ENCODE measurements at regions not wholly inside any gene's neighbourhood (a gene's known extent, or its start where the extent isn't known, plus 50 kb on each side); places are given as distances from the start of the nearest gene placed in this dataset.

DNA sequence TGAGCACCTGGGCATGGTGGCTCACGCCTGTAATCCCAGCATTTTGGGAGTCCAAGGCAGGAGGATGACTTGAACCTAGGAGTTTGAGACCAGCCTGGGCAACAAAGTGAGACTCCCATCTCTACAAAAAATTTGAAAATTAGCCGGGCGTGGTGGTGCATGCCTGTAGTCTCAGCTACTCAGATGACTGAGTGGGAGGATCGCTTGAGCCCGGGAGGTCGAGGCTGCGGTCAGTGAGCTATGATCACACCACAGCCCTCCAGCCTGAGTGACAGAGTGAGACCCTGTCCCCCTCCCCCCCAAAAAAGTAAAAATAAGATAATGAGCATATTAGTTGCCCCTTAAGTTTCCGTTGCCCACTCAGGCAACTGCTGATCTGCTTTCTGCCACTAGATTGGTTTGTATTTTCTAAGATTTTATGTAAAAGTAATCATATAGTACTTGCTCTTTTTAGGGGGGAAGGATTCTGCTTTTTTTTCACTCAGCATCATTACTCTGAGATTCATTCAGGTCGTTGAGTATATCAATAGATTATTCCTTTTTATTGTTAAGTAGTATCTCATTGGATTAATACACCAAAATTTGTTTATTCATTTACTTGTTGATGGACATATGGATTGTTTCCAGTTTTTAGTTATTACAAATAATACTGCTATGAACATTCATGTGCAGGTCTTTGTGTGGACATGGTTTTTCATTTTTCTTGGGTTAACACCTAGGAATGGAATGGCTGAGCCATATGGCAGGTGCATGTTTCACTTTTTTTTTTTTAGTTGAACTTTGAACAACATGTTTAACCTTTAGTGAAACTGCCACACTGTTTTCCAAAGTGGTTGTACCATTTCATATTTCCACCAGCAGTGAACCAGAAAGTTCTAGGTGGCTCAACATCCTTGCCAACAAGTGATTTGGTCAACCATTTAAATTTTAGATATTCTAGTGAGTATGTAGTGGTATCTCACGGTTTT, 75.0 kb upstream of the SPRED2 start:
- TF ChIP-seq SIX5 (IDR thresholded peaks at IDR 0.05; ENCODE audit: low read depth, low read length) (no peak), FOSL1 (IDR thresholded peaks at IDR 0.05; ENCODE audit: insufficient read depth, low read depth, low read length) (no peak), CBX8 (IDR thresholded peaks at IDR 0.05; ENCODE audit: borderline replicate concordance, low read depth, low read length) (no peak), BACH1 (IDR thresholded peaks at IDR 0.05; ENCODE audit: low read length) (no peak), TEAD4 (IDR thresholded peaks at IDR 0.05; ENCODE audit: low read depth, low read length) (no peak), PHF8 (conservative IDR thresholded peaks at IDR 0.05; ENCODE audit: low read depth, low read length) (no peak), SIRT6 (IDR thresholded peaks at IDR 0.05; ENCODE audit: low read length) (no peak), SRF (IDR thresholded peaks at IDR 0.05; ENCODE audit: low read depth, low read length) (no peak)
- no peak overlapping the region for H2BK12ac ChIP-seq (ENCODE audit: low read depth, low read length)
- H3K9me3 ChIP-seq (ENCODE audit: insufficient read depth in 2 of 2, low read depth in 1 of 2, low read length in 1 of 2) = no peaks in the 10 kb centered on the region
- H4K5ac ChIP-seq (ENCODE audit: insufficient read length, low read depth, low read length) = no peak overlapping the region
- H3K27me3 ChIP-seq (replicated peaks in 1 of 4; ENCODE audit: control insufficient read depth in 3 of 4, extremely low read depth in 1 of 4, insufficient read depth in 3 of 4, low read length in 3 of 4) = no peaks in the 10 kb centered on the region
- H2AFZ ChIP-seq (ENCODE audit: low read length) = no peak overlapping the region
- no peak overlapping the region for H4K91ac ChIP-seq (replicated peaks; ENCODE audit: insufficient read length, low read length)
- H3K79me2 ChIP-seq (ENCODE audit: control insufficient read depth in 1 of 2, insufficient read depth in 2 of 2, low read length in 2 of 2) = no peaks in the 10 kb centered on the region
- H3K4ac ChIP-seq (replicated peaks; ENCODE audit: insufficient read length, low read depth, low read length) = no peak overlapping the region
- no peak overlapping the region for H2AK5ac ChIP-seq (ENCODE audit: low read depth, low read length)
- FAIRE-seq = no peak
- H2BK120ac ChIP-seq (replicated peaks; ENCODE audit: low read depth, low read length) = no peak overlapping the region
- H3K56ac ChIP-seq (replicated peaks; ENCODE audit: insufficient read length, low read depth, low read length) = no peak overlapping the region
- no peak overlapping the region for H2BK5ac ChIP-seq (ENCODE audit: low read depth, low read length)
- H3K18ac ChIP-seq (ENCODE audit: extremely low read depth, low read length) = no peak overlapping the region
- H3K4me2 ChIP-seq (ENCODE audit: insufficient read depth in 1 of 2, low read depth in 2 of 2, low read length in 2 of 2) = no peak overlapping the region
- H3K9ac ChIP-seq (replicated peaks in 1 of 4; ENCODE audit: extremely low read depth in 1 of 4, low read depth in 3 of 4, low read length in 3 of 4) = no peak overlapping the region
- no peak overlapping the region for H3K4me3 ChIP-seq (ENCODE audit: extremely low read depth in 1 of 4, insufficient read depth in 2 of 4, low read depth in 3 of 4, low read length in 4 of 4)
- DNase-seq (ENCODE audit: low read depth in 1 of 2, low spot score in 2 of 2) = no peak
- ChIA-PET POLR2A (ENCODE audit: partially characterized antibody) (no interaction called here), CTCF (ENCODE audit: partially characterized antibody) (interaction anchor here (0.7 kb wide), 1 partner anchor 319 kb away, joined by 5 read pairs; no protein-coding TSS in a partner anchor)
- 91% methylated on average over 10 of the region's 10 CpGs; no CpG with 5 or more reads in 1 of the 2 experiments for WGBS, 2 experiments (ENCODE audit: extremely low coverage in 1 of 2, insufficient coverage in 1 of 2, insufficient read length in 1 of 2, insufficient replicate concordance in 2 of 2, low coverage in 1 of 2, low lambda C conversion rate in 2 of 2, missing lambda C conversion rate in 1 of 2)
- no peak overlapping the region for H2BK15ac ChIP-seq (ENCODE audit: low read length)
- H3K23me2 ChIP-seq (ENCODE audit: low read depth, low read length) = no peaks in the 10 kb centered on the region
- no peaks in the 10 kb centered on the region for H4K20me1 ChIP-seq (replicated peaks in 1 of 2; ENCODE audit: control insufficient read depth in 1 of 2, insufficient read depth in 2 of 2, low read length in 2 of 2)
- no peaks in the 10 kb centered on the region for H3K36me3 ChIP-seq (ENCODE audit: control insufficient read depth in 2 of 4, insufficient read depth in 4 of 4, low read length in 3 of 4)
- H3K79me1 ChIP-seq (ENCODE audit: low read depth, low read length) = no peaks in the 10 kb centered on the region
- H3K14ac ChIP-seq (ENCODE audit: insufficient read length) = no peak overlapping the region
- H3K4me1 ChIP-seq (replicated peaks in 1 of 4; ENCODE audit: control insufficient read depth in 3 of 4, insufficient read depth in 4 of 4, low read length in 3 of 4) = peaks cover 0 to 6% (median 2%) of the 10 kb centered on the region in 4 experiments; a peak in 4 of 7 replicates
- H4K8ac ChIP-seq (ENCODE audit: extremely low read depth, insufficient read depth, low read length) = no peak overlapping the region
- no peak overlapping the region for H3K27ac ChIP-seq (ENCODE audit: low read depth, low read length)
- H3K23ac ChIP-seq (ENCODE audit: insufficient read length) = no peak overlapping the region
- H2BK20ac ChIP-seq (ENCODE audit: low read length) = no peak overlapping the region
